ENCODE measurements at regions not wholly inside any gene's neighbourhood (a gene's known extent, or its start where the extent isn't known, plus 50 kb on each side); places are given as distances from the start of the nearest gene placed in this dataset.
"Not testable (repeated sequence)": the region's sequence is repeated elsewhere in the genome, so short reads cannot be mapped to it uniquely, and the experiment has no call there.

DNA sequence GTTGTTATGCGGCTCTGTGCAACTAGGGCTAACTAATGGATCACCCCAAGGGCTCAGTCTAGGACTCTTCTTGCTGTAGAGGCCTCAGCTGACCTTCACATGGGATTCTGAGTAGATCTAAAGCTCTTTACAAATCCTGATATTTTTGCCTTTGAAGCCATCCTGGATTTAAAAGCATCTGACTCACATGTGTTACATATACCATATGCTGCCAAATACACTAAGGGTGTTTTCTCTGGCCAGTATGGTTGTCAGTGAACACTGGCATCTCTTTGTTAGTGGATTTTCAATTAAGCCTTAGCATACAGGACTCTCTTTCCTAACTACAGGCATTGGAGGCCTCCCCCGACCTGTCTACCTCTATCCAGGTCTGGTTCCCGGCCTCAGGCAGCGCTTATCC, 992.8 kb upstream of the FANCL start:
- H3F3A ChIP-seq (ENCODE audit: insufficient read depth, low read length), result no peaks in the 10 kb centered on the region
- no peaks in the 10 kb centered on the region for H3K79me2 ChIP-seq (ENCODE audit: insufficient read depth, low read length)
- TF ChIP-seq EZH2 (IDR thresholded peaks at IDR 0.05; ENCODE audit: borderline replicate concordance, low read length), result no peak
- TF ChIP-seq, protein P1, sequence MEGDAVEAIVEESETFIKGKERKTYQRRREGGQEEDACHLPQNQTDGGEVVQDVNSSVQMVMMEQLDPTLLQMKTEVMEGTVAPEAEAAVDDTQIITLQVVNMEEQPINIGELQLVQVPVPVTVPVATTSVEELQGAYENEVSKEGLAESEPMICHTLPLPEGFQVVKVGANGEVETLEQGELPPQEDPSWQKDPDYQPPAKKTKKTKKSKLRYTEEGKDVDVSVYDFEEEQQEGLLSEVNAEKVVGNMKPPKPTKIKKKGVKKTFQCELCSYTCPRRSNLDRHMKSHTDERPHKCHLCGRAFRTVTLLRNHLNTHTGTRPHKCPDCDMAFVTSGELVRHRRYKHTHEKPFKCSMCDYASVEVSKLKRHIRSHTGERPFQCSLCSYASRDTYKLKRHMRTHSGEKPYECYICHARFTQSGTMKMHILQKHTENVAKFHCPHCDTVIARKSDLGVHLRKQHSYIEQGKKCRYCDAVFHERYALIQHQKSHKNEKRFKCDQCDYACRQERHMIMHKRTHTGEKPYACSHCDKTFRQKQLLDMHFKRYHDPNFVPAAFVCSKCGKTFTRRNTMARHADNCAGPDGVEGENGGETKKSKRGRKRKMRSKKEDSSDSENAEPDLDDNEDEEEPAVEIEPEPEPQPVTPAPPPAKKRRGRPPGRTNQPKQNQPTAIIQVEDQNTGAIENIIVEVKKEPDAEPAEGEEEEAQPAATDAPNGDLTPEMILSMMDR (IDR thresholded peaks at IDR 0.05; ENCODE audit: low read length), result no peak
- H3K9me2 ChIP-seq (ENCODE audit: low read depth, low read length), result no peaks in the 10 kb centered on the region
- H3K36me3 ChIP-seq (ENCODE audit: insufficient read depth, low read length), result no peaks in the 10 kb centered on the region
- H3K4me2 ChIP-seq (ENCODE audit: low read length), result no peak overlapping the region
- no peaks in the 10 kb centered on the region for H3K9me3 ChIP-seq (ENCODE audit: low read length)
- no peaks in the 10 kb centered on the region for H4K20me1 ChIP-seq (ENCODE audit: insufficient read depth, low read length)
- H3K27ac ChIP-seq (ENCODE audit: low read depth, low read length, poor library complexity, severe bottlenecking), result no peak overlapping the region
- no peaks in the 10 kb centered on the region for H3K4me1 ChIP-seq (ENCODE audit: insufficient read depth, low read length, severe bottlenecking)
- H3K9ac ChIP-seq (ENCODE audit: low read length), result no peak overlapping the region
- no peak overlapping the region for H3K4me3 ChIP-seq (ENCODE audit: low read depth, low read length, poor library complexity, severe bottlenecking)
- no peaks in the 10 kb centered on the region for H3K27me3 ChIP-seq (ENCODE audit: insufficient read depth, low read length)
- H2AFZ ChIP-seq (ENCODE audit: low read length), result no peak overlapping the region

DNA sequence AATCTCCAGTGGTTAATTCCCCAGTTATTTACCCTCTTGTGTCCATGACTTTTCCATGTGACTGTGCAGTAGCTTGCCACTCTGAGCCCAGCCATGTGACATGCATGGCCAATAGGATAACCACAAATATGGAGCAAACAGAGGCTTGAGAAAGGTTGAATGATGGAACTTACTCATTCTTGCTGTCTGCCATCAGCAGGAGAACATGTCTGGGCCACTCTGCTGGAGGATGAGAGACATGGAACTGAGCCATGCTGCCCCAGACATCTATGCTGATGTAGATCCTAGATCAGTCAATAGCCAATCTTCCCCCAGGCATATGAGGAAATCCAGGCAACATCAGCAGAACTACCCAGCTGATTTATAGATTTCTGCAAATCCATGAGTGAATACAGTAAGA, 992.3 kb upstream of the FANCL start:
- H3F3A ChIP-seq (ENCODE audit: insufficient read depth, low read length), result no peaks in the 10 kb centered on the region
- H3K79me2 ChIP-seq (ENCODE audit: insufficient read depth, low read length), result no peaks in the 10 kb centered on the region
- H3K27ac ChIP-seq (ENCODE audit: low read depth, low read length, poor library complexity, severe bottlenecking), result no peak overlapping the region
- H3K27me3 ChIP-seq (ENCODE audit: insufficient read depth, low read length), result no peaks in the 10 kb centered on the region
- no peaks in the 10 kb centered on the region for H3K4me1 ChIP-seq (ENCODE audit: insufficient read depth, low read length, severe bottlenecking)
- H4K20me1 ChIP-seq (ENCODE audit: insufficient read depth, low read length), result no peaks in the 10 kb centered on the region
- no peaks in the 10 kb centered on the region for H3K36me3 ChIP-seq (ENCODE audit: insufficient read depth, low read length)
- no peak overlapping the region for H3K4me3 ChIP-seq (ENCODE audit: low read depth, low read length, poor library complexity, severe bottlenecking)
- H3K9me3 ChIP-seq (ENCODE audit: low read length), result no peaks in the 10 kb centered on the region
- H3K9ac ChIP-seq (ENCODE audit: low read length), result no peak overlapping the region
- no peak overlapping the region for H3K4me2 ChIP-seq (ENCODE audit: low read length)
- no peaks in the 10 kb centered on the region for H3K9me2 ChIP-seq (ENCODE audit: low read depth, low read length)
- TF ChIP-seq, protein P1 (IDR thresholded peaks at IDR 0.05; ENCODE audit: low read length), result no peak
- TF ChIP-seq EZH2 (IDR thresholded peaks at IDR 0.05; ENCODE audit: borderline replicate concordance, low read length), result no peak
- H2AFZ ChIP-seq (ENCODE audit: low read length), result no peak overlapping the region

DNA sequence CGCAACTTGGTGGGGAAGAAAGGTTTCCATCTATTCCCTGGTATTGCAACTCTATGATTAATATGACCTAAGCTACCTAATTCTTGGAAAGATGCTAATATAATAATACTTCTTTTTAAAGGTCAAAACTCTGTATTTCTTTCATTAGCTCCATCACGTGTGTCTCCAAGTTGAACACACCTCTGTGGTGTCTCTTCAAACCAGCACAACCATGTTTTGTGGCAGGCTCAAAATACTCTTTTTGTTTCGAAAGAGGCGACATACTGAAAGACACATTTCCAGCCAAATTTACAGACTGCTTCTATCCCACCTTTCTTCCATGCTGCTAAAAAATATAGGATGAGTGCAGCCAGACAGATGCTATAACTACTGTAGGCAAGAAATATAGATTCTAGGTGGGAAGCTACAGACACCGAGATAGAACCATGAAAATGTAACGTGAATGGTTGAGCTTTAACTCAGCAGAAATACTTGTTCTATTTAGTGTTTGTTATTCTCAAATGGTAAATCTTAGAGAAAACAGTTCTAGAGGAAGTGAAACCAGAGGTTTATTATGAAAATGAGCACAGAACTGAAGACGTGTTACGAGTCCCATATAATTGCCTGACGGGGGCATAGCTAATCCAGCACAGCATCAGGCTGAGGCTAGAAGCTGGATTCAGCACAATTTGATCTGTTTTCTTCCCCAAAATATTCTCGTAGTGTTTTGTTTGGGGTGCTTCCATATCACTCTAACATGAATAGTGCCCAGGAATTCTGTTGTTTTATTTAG, 991.5 kb upstream of the FANCL start:
- Histone ChIP-seq H3F3A (ENCODE audit: insufficient read depth, low read length) (no peaks in the 10 kb centered on the region), H3K27ac (ENCODE audit: low read depth, low read length, poor library complexity, severe bottlenecking) (no peak overlapping the region), H3K9me3 (ENCODE audit: low read length) (no peaks in the 10 kb centered on the region), H2AFZ (ENCODE audit: low read length) (no peak overlapping the region), H3K27me3 (ENCODE audit: insufficient read depth, low read length) (no peaks in the 10 kb centered on the region), H3K9ac (ENCODE audit: low read length) (no peak overlapping the region), H3K4me2 (ENCODE audit: low read length) (no peak overlapping the region), H3K4me3 (ENCODE audit: low read depth, low read length, poor library complexity, severe bottlenecking) (no peak overlapping the region), H3K9me2 (ENCODE audit: low read depth, low read length) (no peaks in the 10 kb centered on the region), H3K79me2 (ENCODE audit: insufficient read depth, low read length) (no peaks in the 10 kb centered on the region), H3K36me3 (ENCODE audit: insufficient read depth, low read length) (no peaks in the 10 kb centered on the region), H3K4me1 (ENCODE audit: insufficient read depth, low read length, severe bottlenecking) (no peaks in the 10 kb centered on the region), H4K20me1 (ENCODE audit: insufficient read depth, low read length) (no peaks in the 10 kb centered on the region)
- TF ChIP-seq, protein P1 (IDR thresholded peaks at IDR 0.05; ENCODE audit: low read length), result no peak
- no peak for TF ChIP-seq EZH2 (IDR thresholded peaks at IDR 0.05; ENCODE audit: borderline replicate concordance, low read length)

DNA sequence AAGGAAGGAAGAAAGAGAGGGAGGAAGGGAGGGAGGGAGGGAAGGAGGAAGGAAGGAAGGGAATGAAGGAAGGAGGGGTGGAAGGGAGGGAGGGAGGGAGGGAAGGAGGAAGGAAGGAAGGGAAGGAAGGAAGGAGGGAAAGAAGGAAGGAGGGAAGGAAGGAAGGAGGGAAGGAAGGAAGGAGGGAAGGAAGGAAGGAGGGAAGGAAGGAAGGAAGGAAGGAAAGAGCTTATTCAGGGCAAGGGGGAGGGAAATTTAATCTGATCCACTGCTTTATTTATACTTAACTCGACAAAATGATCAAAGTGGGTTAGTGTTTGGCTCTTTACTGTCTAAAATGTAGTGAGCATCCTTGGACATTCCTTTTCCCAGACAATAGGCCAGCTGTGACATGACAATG, 985.2 kb upstream of the FANCL start:
- not testable (repeated sequence) for H3K27ac ChIP-seq (ENCODE audit: low read depth, low read length, poor library complexity, severe bottlenecking); H3K36me3 ChIP-seq (ENCODE audit: insufficient read depth, low read length); H3K4me2 ChIP-seq (ENCODE audit: low read length); H3K27me3 ChIP-seq (ENCODE audit: insufficient read depth, low read length); H3K79me2 ChIP-seq (ENCODE audit: insufficient read depth, low read length); H3K9ac ChIP-seq (ENCODE audit: low read length); H2AFZ ChIP-seq (ENCODE audit: low read length); H3K9me3 ChIP-seq (ENCODE audit: low read length); H3K4me3 ChIP-seq (ENCODE audit: low read depth, low read length, poor library complexity, severe bottlenecking); H4K20me1 ChIP-seq (ENCODE audit: insufficient read depth, low read length); H3F3A ChIP-seq (ENCODE audit: insufficient read depth, low read length); H3K9me2 ChIP-seq (ENCODE audit: low read depth, low read length); H3K4me1 ChIP-seq (ENCODE audit: insufficient read depth, low read length, severe bottlenecking)

All from OCI-LY1 (cell line).